IPS-18a (cell line): ENCODE measurements at regions not wholly inside any gene's neighbourhood (a gene's known extent, or its start where the extent isn't known, plus 50 kb on each side); places are given as distances from the start of the nearest gene placed in this dataset.
"Not testable (repeated sequence)": the region's sequence is repeated elsewhere in the genome, so short reads cannot be mapped to it uniquely, and the experiment has no call there.

Source experiments
- H3K27ac ChIP-seq: one replicate; pipeline ENCODE4 v1.5.1; 2013; ENCODE audit warnings: low read length
- H3K27me3 ChIP-seq: one replicate; pipeline ENCODE4 v1.6.1; 2013; ENCODE audit warnings: mild to moderate bottlenecking, low read length; ENCODE audit not compliant: control insufficient read depth, insufficient read depth
- H3K36me3 ChIP-seq: one replicate; pipeline ENCODE4 v1.6.1; 2013; ENCODE audit warnings: low read depth, low read length; ENCODE audit not compliant: control insufficient read depth
- H3K4me1 ChIP-seq: one replicate; pipeline ENCODE4 v1.6.1; 2013; ENCODE audit warnings: low read depth, low read length; ENCODE audit not compliant: control insufficient read depth
- H3K4me3 ChIP-seq: one replicate; pipeline ENCODE4 v1.5.1; 2013; ENCODE audit warnings: low read length
- H3K9ac ChIP-seq: one replicate; pipeline ENCODE4 v1.6.1; 2013; ENCODE audit warnings: mild to moderate bottlenecking, low read length, moderate library complexity
- H3K9me3 ChIP-seq: one replicate; pipeline ENCODE4 v1.6.1; 2013; ENCODE audit warnings: low read depth, low read length; ENCODE audit not compliant: control insufficient read depth

DNA sequence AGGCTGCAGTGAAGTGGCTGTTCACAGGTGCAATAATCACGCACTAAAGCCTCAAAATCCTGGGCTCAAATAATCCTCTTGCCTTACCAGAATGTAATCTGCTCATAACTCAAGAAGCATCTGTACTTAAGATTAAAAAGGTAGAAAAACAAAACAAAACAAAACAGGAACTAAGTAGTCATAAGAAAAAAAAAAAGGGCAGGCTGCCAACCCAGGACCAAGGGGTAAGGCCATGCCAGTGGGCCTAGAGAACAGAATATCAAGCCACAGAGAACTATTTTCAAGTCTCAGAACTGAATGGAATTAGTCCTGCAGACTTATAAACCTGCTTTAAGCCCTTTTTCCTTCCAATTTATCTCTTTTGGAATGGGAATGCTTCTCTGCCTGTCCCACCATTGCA, 64.8 kb upstream of the TBC1D3K start:
- Histone ChIP-seq H3K4me3 (no peak overlapping the region), H3K36me3 (no peaks in the 10 kb centered on the region), H3K4me1 (no peaks in the 10 kb centered on the region), H3K9me3 (no peaks in the 10 kb centered on the region), H3K9ac (no peak overlapping the region), H3K27ac (no peak overlapping the region), H3K27me3 (no peaks in the 10 kb centered on the region)

DNA sequence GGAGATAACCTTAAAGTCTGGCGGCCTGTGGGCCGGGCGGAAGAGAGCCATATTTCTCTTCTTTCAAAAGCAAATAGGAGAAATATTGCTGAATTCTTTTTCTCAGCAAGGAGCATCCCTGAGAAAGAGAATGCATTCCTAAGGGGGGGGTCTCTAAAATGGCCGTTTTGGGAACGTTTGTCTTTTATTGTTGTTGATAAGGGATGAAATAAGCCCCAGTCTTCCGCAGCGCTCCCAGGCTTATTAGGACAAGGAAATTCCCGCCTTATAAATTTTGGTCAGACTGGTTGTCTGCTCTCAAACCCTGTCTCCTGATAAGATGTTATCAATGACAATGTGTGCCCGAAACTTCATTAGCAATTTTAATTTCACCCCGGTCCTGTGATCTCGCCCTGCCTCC, 65.8 kb upstream of the TBC1D3K start:
- not testable (repeated sequence) for H3K4me1 ChIP-seq, H3K9ac ChIP-seq, H3K36me3 ChIP-seq, H3K27me3 ChIP-seq, H3K9me3 ChIP-seq, H3K27ac ChIP-seq, H3K4me3 ChIP-seq

DNA sequence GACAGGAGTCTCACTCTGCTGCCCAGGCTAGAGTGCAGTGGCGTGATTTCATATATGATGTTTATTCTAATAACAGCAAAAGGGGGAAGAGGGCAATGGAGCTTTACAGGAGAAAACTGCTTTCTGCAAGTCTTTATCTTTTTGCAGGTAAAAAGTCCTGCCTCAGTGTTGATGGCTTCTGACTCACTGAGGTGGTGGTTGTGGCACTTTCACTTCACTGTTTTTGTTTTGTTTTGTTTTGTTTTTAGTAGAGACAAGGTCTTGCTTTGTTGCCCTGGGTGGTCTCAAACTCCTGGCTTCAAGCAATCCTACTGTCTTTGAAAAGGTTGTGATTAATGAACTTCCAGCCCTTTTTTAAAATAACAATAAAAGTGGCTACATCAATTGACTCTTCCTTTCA, 68.0 kb upstream of the TBC1D3K start:
- Histone ChIP-seq H3K4me1 (no peaks in the 10 kb centered on the region), H3K4me3 (no peak overlapping the region), H3K27ac (no peak overlapping the region), H3K9ac (no peak overlapping the region), H3K9me3 (no peaks in the 10 kb centered on the region), H3K36me3 (no peaks in the 10 kb centered on the region), H3K27me3 (no peaks in the 10 kb centered on the region)

DNA sequence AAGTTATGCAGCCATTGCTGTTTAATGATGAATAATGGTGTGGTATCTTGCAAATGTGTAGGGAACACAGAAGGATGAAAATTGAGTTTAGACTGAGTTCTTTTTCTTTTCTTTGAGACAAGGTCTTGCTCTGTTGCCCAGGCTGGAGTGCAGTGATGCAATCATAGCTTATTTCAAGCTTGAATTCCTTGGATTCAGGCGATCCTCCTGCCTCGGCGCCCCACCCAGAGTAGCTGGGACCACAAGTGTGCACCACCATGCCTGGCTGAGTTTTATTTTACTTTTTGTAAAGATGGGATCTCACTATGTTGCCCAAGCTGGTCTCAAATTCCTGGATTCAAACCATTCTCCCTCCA, 74.6 kb upstream of the TBC1D3K start:
- H3K4me3 ChIP-seq, result no peak overlapping the region
- no peak overlapping the region for H3K27ac ChIP-seq
- no peaks in the 10 kb centered on the region for H3K36me3 ChIP-seq
- no peaks in the 10 kb centered on the region for H3K9me3 ChIP-seq
- no peak overlapping the region for H3K9ac ChIP-seq
- H3K4me1 ChIP-seq, result no peaks in the 10 kb centered on the region
- no peaks in the 10 kb centered on the region for H3K27me3 ChIP-seq

DNA sequence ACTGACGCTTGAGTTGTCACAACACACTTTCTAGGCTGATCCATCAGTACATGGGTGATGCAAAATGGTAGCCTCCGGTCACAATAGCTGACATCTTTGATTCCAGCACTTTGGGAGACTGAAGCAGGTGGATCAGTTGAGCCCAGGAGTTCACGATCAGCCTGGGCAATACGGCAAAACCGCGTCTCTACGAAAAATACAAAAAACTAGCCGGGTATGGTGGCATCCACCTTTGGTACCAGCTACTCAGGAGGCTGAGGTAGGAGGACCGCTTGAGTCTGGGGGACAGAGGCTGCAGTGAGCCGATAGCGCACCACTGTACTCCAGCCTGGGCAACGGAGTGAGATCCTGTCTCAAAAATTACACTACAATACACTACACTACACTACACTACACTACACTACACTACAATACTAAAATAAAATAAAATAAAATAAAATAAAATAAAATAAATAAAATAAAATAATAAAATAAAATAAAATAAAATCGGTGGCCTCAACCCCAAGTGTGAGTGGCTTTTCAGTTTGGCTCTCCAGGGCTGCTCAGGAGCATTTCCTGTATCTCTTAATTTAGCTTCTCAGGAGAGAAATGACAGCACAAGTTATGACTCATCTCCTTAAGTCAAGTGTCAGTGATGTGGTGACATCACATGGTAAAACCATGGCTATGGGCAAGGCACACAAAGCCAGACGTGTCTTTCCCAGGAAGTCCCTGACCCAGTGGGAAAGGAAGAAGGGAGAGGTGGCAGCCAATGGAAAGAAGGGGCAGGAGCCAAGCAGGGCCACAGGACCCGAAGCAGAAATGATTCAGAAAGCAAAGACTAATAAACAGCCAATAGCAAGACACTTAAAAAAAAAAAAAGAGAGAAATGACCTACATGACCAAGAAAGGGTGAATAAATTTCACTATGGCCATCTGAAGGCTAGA, 75.3 kb upstream of the TBC1D3K start:
- Histone ChIP-seq H3K27me3 (no peaks in the 10 kb centered on the region), H3K27ac (no peak overlapping the region), H3K9me3 (no peaks in the 10 kb centered on the region)

DNA sequence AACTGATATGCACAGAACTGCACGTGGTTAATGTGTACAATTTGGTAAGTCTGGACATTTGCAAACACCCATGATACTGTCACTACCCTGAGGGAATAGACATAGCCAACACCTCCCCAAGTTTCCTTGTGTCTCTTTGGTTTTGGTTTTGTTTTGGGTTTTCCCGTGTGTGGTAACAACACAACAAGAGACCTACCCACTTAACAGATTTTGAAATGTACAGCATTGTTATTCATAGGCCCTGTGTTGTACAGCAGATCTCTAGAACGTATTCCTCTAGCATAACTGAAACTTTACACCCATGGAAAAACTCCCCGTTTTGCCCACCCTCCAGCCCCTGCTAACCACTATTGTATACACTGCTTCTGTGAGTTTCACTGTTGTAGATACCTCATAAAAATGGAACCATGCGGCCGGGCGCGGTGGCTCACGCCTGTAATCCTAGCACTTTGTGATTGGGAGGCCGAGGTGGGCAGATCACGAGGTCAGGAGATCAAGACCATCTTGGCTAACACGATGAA, 76.3 kb upstream of the TBC1D3K start:
- H3K27ac ChIP-seq, result no peak overlapping the region
- H3K4me1 ChIP-seq, result no peaks in the 10 kb centered on the region
- no peak overlapping the region for H3K9ac ChIP-seq
- H3K4me3 ChIP-seq, result no peak overlapping the region
- H3K27me3 ChIP-seq, result no peaks in the 10 kb centered on the region
- H3K36me3 ChIP-seq, result no peaks in the 10 kb centered on the region
- H3K9me3 ChIP-seq, result no peaks in the 10 kb centered on the region

More for the DNA sequence above, 75.3 kb upstream of the TBC1D3K start:
- Histone ChIP-seq H3K4me1 (no peaks in the 10 kb centered on the region), H3K4me3 (no peak overlapping the region), H3K36me3 (no peaks in the 10 kb centered on the region), H3K9ac (no peak overlapping the region)

DNA sequence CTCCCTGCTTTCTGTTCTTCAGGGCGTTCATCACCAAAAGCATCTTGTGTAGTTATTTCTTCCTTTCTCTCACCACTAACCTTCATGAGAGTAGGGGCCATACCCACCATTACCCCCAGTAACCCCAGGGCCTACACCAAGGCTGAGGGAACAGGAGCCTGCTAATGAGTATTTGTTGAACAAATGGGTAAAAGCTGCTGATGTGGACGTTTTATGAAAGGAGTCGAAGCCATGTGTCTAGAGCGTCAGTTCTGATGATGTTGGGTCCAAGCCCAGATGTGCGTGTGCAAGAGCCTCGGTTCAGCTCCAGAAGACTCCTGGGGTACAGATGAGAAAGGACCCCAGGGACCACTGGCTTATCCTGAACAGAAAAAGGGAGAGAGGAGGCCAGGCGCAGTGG, 77.1 kb upstream of the TBC1D3K start:
- Histone ChIP-seq H3K4me3 (no peak overlapping the region), H3K9ac (no peak overlapping the region), H3K4me1 (no peaks in the 10 kb centered on the region), H3K27ac (no peak overlapping the region), H3K36me3 (no peaks in the 10 kb centered on the region), H3K9me3 (no peaks in the 10 kb centered on the region), H3K27me3 (no peaks in the 10 kb centered on the region)

DNA sequence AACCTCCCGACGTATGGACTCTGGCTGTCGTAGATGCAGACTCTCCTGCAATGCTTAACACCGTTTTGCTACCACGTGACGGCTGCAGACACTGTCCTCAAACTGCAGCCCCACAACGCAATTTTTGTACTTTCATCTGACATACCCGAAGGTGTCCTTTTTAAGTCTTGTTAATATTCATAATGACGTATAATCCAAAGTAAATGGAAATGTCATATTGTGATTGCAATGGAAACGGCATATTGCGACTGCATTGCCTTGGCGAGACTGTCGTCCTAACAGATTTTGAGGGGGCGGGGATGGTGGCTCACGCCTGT, 79.3 kb upstream of the TBC1D3K start:
- no peaks in the 10 kb centered on the region for H3K36me3 ChIP-seq
- peak overlapping the region; percentile 61 for H3K4me3 ChIP-seq
- no peaks in the 10 kb centered on the region for H3K27me3 ChIP-seq
- no peak overlapping the region for H3K27ac ChIP-seq
- no peaks in the 10 kb centered on the region for H3K9me3 ChIP-seq
- no peak overlapping the region for H3K9ac ChIP-seq
- H3K4me1 ChIP-seq, result no peaks in the 10 kb centered on the region

DNA sequence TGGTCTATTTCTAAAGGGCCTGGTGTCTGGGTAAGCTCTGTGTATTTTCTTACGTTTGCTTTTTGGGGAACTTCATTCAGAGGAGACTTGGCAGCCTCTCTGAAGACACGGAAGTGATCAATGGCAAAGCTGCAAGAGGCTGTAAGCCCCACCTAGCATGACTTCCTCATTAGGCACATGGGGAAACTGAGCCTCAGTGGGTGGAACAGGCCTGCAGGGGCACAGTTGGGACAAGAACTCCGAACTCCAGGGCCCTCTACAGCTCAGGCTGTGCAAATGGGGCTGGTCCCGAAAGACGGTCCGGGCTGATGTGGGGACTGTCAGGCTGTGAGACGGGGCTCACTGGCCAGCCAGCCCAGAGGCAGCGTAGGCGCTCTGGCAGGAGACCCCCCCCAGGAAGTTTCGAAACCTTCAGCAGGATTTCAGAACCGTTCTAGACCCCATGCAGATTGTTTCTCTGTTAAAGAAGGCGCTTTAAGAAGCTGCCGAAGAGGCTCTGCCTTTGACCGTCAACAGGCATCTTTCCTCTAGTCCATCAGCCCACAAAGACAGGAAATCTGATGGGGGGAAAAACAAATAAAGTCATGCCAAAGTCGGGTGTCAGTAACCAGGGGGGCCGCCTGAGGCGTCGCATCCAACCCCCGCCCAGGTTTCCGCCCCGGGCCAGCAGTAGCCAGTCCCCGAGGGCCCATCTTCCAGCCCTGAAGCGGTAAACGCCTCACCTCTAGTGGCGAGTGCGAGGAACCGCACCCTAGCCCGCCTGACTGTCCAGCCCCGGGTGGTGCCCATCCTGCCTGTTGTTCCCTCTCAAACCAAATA, 79.8 kb upstream of the TBC1D3K start:
- H3K4me3 ChIP-seq, result peak overlapping the region; percentile 61
- H3K27ac ChIP-seq, result no peak overlapping the region
- no peaks in the 10 kb centered on the region for H3K27me3 ChIP-seq
- H3K36me3 ChIP-seq, result no peaks in the 10 kb centered on the region
- no peaks in the 10 kb centered on the region for H3K9me3 ChIP-seq
- H3K9ac ChIP-seq, result no peak overlapping the region
- H3K4me1 ChIP-seq, result no peaks in the 10 kb centered on the region

DNA sequence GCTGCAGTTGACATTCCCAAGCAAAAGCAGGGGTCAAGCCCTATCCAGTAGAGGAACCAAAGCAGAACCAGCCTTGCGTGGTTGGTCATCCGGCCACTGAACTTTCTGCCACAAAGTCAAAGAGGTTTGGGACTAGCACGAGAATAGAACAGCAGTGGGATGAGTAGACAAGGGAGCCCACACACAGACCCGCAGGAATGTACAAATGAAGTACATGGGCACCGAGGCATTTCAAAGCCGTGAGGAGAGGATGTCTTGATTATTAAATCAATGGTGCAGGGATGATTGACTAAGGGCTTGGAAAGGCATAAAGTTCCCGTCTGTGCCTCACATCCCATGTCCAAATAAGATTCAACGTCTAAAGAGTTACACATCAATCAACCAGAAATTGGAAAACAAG, 81.8 kb upstream of the TBC1D3K start:
- Histone ChIP-seq H3K36me3 (no peaks in the 10 kb centered on the region), H3K9ac (no peak overlapping the region), H3K27ac (no peak overlapping the region), H3K27me3 (no peaks in the 10 kb centered on the region), H3K4me1 (no peaks in the 10 kb centered on the region), H3K4me3 (no peak overlapping the region), H3K9me3 (no peaks in the 10 kb centered on the region)

DNA sequence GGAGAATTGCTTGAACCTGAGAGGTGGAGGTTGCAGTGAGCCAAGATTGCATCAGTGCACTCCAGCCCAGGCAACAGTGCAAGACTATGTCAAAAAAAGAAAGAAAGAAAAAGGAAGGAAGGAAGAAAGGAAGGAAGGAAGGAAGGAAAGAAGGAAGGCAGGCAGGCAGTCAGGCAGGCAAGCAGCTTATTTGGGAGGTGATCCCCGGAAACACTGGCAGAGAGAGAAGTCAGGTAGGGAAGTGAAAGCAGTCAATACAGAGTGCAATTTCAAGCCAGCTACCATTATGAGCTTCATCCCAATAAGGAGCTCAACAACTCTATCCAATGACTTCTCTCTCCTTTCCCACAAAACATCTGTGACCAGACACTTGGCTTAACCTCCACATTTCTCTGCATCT, 83.0 kb upstream of the TBC1D3K start:
- H3K4me1 ChIP-seq, result no peaks in the 10 kb centered on the region
- no peaks in the 10 kb centered on the region for H3K9me3 ChIP-seq
- no peaks in the 10 kb centered on the region for H3K36me3 ChIP-seq
- no peak overlapping the region for H3K9ac ChIP-seq
- H3K27me3 ChIP-seq, result no peaks in the 10 kb centered on the region
- H3K27ac ChIP-seq, result no peak overlapping the region
- no peak overlapping the region for H3K4me3 ChIP-seq
